H9 (cell line): ENCODE measurements at regions not wholly inside any gene's neighbourhood (a gene's known extent, or its start where the extent isn't known, plus 50 kb on each side); places are given as distances from the start of the nearest gene placed in this dataset.

ENCODE experiments used
- DNase-seq: peaks from one replicate; pipeline ENCODE4 v3.0.0-alpha.2; 2017
- H2AFZ ChIP-seq: one replicate; pipeline ENCODE4 v1.6.1; 2013; ENCODE audit warnings: mild to moderate bottlenecking, low read length, control low read depth, moderate library complexity
- H2AK5ac ChIP-seq: 2 replicates; pipeline ENCODE4 v1.6.1; 2013; ENCODE audit warnings: low read length, control low read depth, mixed read lengths; ENCODE audit not compliant: insufficient read length
- H2BK120ac ChIP-seq: one replicate; pipeline ENCODE4 v1.6.1; 2013; ENCODE audit warnings: low read depth, mild to moderate bottlenecking, low read length, control low read depth, inconsistent platforms; ENCODE audit not compliant: poor library complexity, severe bottlenecking
- H2BK12ac ChIP-seq: 2 replicates; pipeline ENCODE4 v1.6.1; 2013; ENCODE audit warnings: low read length, control low read depth, mixed read lengths, low read depth; ENCODE audit not compliant: insufficient read length
- H2BK15ac ChIP-seq: 2 replicates; pipeline ENCODE4 v1.6.1; 2013; ENCODE audit warnings: low read depth, low read length, control low read depth
- H2BK20ac ChIP-seq: one replicate; pipeline ENCODE4 v1.6.1; 2013; ENCODE audit warnings: low read depth, mild to moderate bottlenecking, low read length, control low read depth, inconsistent platforms; ENCODE audit not compliant: poor library complexity, severe bottlenecking
- H2BK5ac ChIP-seq: 2 replicates; pipeline ENCODE4 v1.6.1; 2013; ENCODE audit warnings: low read length, control low read depth, mixed read lengths; ENCODE audit not compliant: insufficient read length
- H3K14ac ChIP-seq: 2 replicates; pipeline ENCODE4 v1.6.1; 2013; ENCODE audit warnings: low read length, control low read depth; ENCODE audit not compliant: insufficient read depth
- H3K18ac ChIP-seq: 2 replicates; pipeline ENCODE4 v1.6.1; 2013; ENCODE audit warnings: low read depth, mild to moderate bottlenecking, mixed read lengths, low read length, control low read depth; ENCODE audit not compliant: insufficient read length
- H3K23ac ChIP-seq: 2 replicates; pipeline ENCODE4 v1.6.1; 2013; ENCODE audit warnings: low read length, control low read depth, mixed read lengths, low read depth; ENCODE audit not compliant: insufficient read length
- H3K23me2 ChIP-seq: 2 replicates; pipeline ENCODE4 v1.6.1; 2013; ENCODE audit warnings: low read depth, mild to moderate bottlenecking, mixed read lengths, low read length, control low read depth; ENCODE audit not compliant: insufficient read length, poor library complexity, severe bottlenecking
- H3K27ac ChIP-seq: 2 replicates; pipeline ENCODE4 v1.5.1; 2013; ENCODE audit warnings: low read length, control low read depth, mixed read lengths, low read depth; ENCODE audit not compliant: insufficient read length
- H3K27me3 ChIP-seq: 2 replicates; pipeline ENCODE4 v1.6.1; 2013; ENCODE audit warnings: low read length, control low read depth, inconsistent platforms; ENCODE audit not compliant: insufficient read depth
- H3K4ac ChIP-seq: 2 replicates; pipeline ENCODE4 v1.6.1; 2013; ENCODE audit warnings: low read depth, mild to moderate bottlenecking, control low read depth, inconsistent platforms, low read length, moderate library complexity
- H3K4me1 ChIP-seq: 2 replicates; pipeline ENCODE4 v1.6.1; 2013; ENCODE audit warnings: low read length, control low read depth, inconsistent platforms; ENCODE audit not compliant: insufficient read depth
- H3K4me2 ChIP-seq: 2 replicates; pipeline ENCODE4 v1.6.1; 2013; ENCODE audit warnings: low read length, control low read depth, mixed read lengths; ENCODE audit not compliant: insufficient read length, insufficient read depth
- H3K56ac ChIP-seq: 2 replicates; pipeline ENCODE4 v1.6.1; 2013; ENCODE audit warnings: low read depth, mild to moderate bottlenecking, mixed read lengths, low read length, control low read depth; ENCODE audit not compliant: insufficient read length
- H3K79me1 ChIP-seq: 2 replicates; pipeline ENCODE4 v1.6.1; 2013; ENCODE audit warnings: low read depth, mild to moderate bottlenecking, moderate library complexity, low read length, control low read depth, inconsistent platforms; ENCODE audit not compliant: insufficient read depth, poor library complexity, severe bottlenecking
- H3K79me2 ChIP-seq: 2 replicates; pipeline ENCODE4 v1.6.1; 2013; ENCODE audit warnings: low read length, control low read depth, inconsistent platforms; ENCODE audit not compliant: insufficient read depth
- H3K9ac ChIP-seq: 2 replicates; pipeline ENCODE4 v1.6.1; 2013; ENCODE audit warnings: low read length, control low read depth, mixed read lengths; ENCODE audit not compliant: insufficient read length; ENCODE audit errors: extremely low read depth
- H3K9me3 ChIP-seq: one replicate; pipeline ENCODE4 v1.6.1; 2013; ENCODE audit warnings: low read depth, low read length, inconsistent platforms; ENCODE audit not compliant: control insufficient read depth
- H3T11ph ChIP-seq: one replicate; pipeline ENCODE4 v1.6.1; 2013; ENCODE audit warnings: mild to moderate bottlenecking, low read length, control low read depth, inconsistent platforms
- H4K20me1 ChIP-seq: one replicate; pipeline ENCODE4 v1.6.1; 2013; ENCODE audit not compliant: control insufficient read depth, insufficient read length, insufficient read depth
- H4K5ac ChIP-seq: 2 replicates; pipeline ENCODE4 v1.6.1; 2013; ENCODE audit warnings: low read depth, mild to moderate bottlenecking, mixed read lengths, low read length, control low read depth; ENCODE audit not compliant: insufficient read length
- H4K8ac ChIP-seq: replicated peaks from 2 replicates; pipeline ENCODE4 v1.6.1; 2013; ENCODE audit warnings: low read length, control low read depth, mixed read lengths, low read depth; ENCODE audit not compliant: insufficient read length
- H4K91ac ChIP-seq: 2 replicates; pipeline ENCODE4 v1.6.1; 2013; ENCODE audit warnings: low read depth, mild to moderate bottlenecking, moderate library complexity, mixed read lengths, low read length, control low read depth; ENCODE audit not compliant: insufficient read length
- H3K27ac Mint-ChIP-seq, 3 experiments: 2 replicates in 2 of 3; 3 replicates in 1 of 3; pipeline ENCODE4 v1.8.0; 2020 to 2021; ENCODE audit warnings: mixed read lengths in 3 of 3, mild to moderate bottlenecking in 1 of 3, moderate library complexity in 1 of 3
- H3K27me3 Mint-ChIP-seq: 2 replicates; pipeline ENCODE4 v1.8.0; 2021; ENCODE audit warnings: low read depth, mild to moderate bottlenecking, moderate library complexity, mixed read lengths
- H3K36me3 Mint-ChIP-seq, 3 experiments: 2 replicates in 2 of 3; 3 replicates in 1 of 3; pipeline ENCODE4 v1.8.0; 2020 to 2021; ENCODE audit warnings: low read depth in 3 of 3, mixed read lengths in 3 of 3; ENCODE audit not compliant: insufficient read depth in 1 of 3
- H3K4me1 Mint-ChIP-seq, 2 experiments: 2 replicates each; pipeline ENCODE4 v1.8.0; 2020; ENCODE audit warnings: mixed read lengths in 2 of 2
- H3K4me3 Mint-ChIP-seq, 2 experiments: 2 replicates in 1 of 2; 3 replicates in 1 of 2; pipeline ENCODE4 v1.8.0; 2020 to 2021; ENCODE audit warnings: mild to moderate bottlenecking in 2 of 2, mixed read lengths in 2 of 2, moderate library complexity in 1 of 2
- H3K9me3 Mint-ChIP-seq, 2 experiments: 2 replicates in 1 of 2; 3 replicates in 1 of 2; pipeline ENCODE4 v1.8.0; 2020; ENCODE audit warnings: mild to moderate bottlenecking in 2 of 2, mixed read lengths in 2 of 2, moderate library complexity in 1 of 2
- CTCF ChIP-seq: fragments of 200-600 bp; sonication (generic); conservative IDR thresholded peaks from 3 replicates; pipeline ENCODE4 v1.8.0; 2021; ENCODE audit warnings: antibody characterized with exemption, mild to moderate bottlenecking

DNA sequence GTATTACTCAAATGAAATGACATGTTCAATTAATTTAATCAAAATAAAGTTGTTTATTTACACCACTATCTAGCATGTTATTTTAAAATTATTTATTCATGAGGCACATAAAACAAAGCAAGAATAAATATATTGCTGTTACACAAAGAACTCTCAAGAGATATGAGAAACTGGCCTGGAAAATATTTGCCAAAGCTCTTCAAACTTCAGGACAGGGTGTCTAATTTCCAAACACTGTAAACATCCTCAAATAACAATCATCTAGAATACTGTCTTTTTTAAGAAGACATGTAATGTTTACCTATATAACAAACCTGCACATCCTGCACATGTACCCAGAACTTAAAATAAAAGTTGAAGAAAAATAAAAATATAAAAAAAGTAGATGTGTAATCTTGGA, 876.6 kb downstream of the TUSC7 start:
- peaks cover 16 to 19% of the 10 kb centered on the region in 2 experiments for H3K4me1 Mint-ChIP-seq
- Histone ChIP-seq H3K9me3 (no peaks in the 10 kb centered on the region), H2AFZ (no peak overlapping the region), H2BK20ac (no peak overlapping the region), H3T11ph (no peak overlapping the region), H2BK5ac (no peak overlapping the region), H3K4ac (no peak overlapping the region), H3K14ac (no peak overlapping the region), H3K79me1 (no peaks in the 10 kb centered on the region), H3K27me3 (no peaks in the 10 kb centered on the region), H3K23me2 (no peaks in the 10 kb centered on the region), H2AK5ac (no peak overlapping the region), H4K5ac (no peak overlapping the region), H2BK12ac (no peak overlapping the region), H4K20me1 (no peaks in the 10 kb centered on the region), H3K79me2 (no peaks in the 10 kb centered on the region), H2BK120ac (no peak overlapping the region), H3K9ac (no peak overlapping the region), H3K18ac (no peak overlapping the region), H3K27ac (no peak overlapping the region), H3K4me1 (no peaks in the 10 kb centered on the region), H2BK15ac (no peak overlapping the region), H3K23ac (no peak overlapping the region), H4K91ac (no peak overlapping the region), H3K4me2 (no peak overlapping the region), H4K8ac (no peak overlapping the region), H3K56ac (no peak overlapping the region)
- H3K4me3 Mint-ChIP-seq = no peak overlapping the region
- H3K27me3 Mint-ChIP-seq = no peaks in the 10 kb centered on the region
- no peak for TF ChIP-seq CTCF
- H3K9me3 Mint-ChIP-seq = no peaks in the 10 kb centered on the region
- DNase-seq = no peak
- no peaks in the 10 kb centered on the region for H3K36me3 Mint-ChIP-seq
- no peak overlapping the region for H3K27ac Mint-ChIP-seq
